ENCODE measurements at regions not wholly inside any gene's neighbourhood (a gene's known extent, or its start where the extent isn't known, plus 50 kb on each side); places are given as distances from the start of the nearest gene placed in this dataset.

DNA sequence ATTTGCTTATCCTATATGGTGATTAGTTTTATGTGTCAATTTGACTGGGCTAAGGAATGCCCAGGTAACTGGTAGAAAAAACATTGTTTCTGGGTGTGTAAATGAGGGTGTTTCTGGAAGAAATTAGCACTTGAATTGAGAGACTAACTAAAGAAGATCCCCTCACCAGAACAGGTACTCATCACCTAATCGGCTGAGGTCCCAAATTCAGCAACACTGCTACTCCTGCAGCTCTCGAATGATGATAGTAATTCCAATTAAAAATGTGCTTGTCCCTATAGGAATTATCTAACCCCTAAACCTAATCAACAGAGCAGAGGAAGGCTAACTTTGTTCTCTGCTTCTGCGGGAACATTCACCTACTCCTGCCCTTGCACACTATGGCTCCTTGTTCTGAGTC lies 464.5 kb upstream of the CHST9 start:
- H3K4me1 ChIP-seq, result peaks cover 25% of the 10 kb centered on the region
- no peak overlapping the region for H3K4me3 ChIP-seq
- H3K36me3 Mint-ChIP-seq, result peaks cover 6% of the 10 kb centered on the region
- H3K36me3 ChIP-seq, result no peaks in the 10 kb centered on the region
- H3F3A ChIP-seq (ENCODE audit: low read depth), result peaks cover 17% of the 10 kb centered on the region
- H3K9me3 Mint-ChIP-seq, result peaks cover 4% of the 10 kb centered on the region
- H4K20me1 ChIP-seq (ENCODE audit: low read depth), result no peaks in the 10 kb centered on the region
- no peaks in the 10 kb centered on the region for H3K27me3 Mint-ChIP-seq (ENCODE audit: insufficient read depth, low read depth)
- H3K4me1 Mint-ChIP-seq, result peaks cover 3% of the 10 kb centered on the region
- H3K4me2 ChIP-seq, result no peak overlapping the region
- peak overlapping the region; percentile 74 for H3K27ac Mint-ChIP-seq
- no peaks in the 10 kb centered on the region for H3K79me2 ChIP-seq (ENCODE audit: low read depth)
- H2AFZ ChIP-seq (replicated peaks), result peak overlapping the region; percentile 52
- no peak overlapping the region for H3K27ac ChIP-seq
- H3K9ac ChIP-seq, result no peak overlapping the region
- no peaks in the 10 kb centered on the region for H3K27me3 ChIP-seq
- DNase-seq (ENCODE audit: low spot score), result no peak
- TF ChIP-seq, protein P1, sequence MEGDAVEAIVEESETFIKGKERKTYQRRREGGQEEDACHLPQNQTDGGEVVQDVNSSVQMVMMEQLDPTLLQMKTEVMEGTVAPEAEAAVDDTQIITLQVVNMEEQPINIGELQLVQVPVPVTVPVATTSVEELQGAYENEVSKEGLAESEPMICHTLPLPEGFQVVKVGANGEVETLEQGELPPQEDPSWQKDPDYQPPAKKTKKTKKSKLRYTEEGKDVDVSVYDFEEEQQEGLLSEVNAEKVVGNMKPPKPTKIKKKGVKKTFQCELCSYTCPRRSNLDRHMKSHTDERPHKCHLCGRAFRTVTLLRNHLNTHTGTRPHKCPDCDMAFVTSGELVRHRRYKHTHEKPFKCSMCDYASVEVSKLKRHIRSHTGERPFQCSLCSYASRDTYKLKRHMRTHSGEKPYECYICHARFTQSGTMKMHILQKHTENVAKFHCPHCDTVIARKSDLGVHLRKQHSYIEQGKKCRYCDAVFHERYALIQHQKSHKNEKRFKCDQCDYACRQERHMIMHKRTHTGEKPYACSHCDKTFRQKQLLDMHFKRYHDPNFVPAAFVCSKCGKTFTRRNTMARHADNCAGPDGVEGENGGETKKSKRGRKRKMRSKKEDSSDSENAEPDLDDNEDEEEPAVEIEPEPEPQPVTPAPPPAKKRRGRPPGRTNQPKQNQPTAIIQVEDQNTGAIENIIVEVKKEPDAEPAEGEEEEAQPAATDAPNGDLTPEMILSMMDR (IDR thresholded peaks at IDR 0.05), result no peak
- no peak for TF ChIP-seq EZH2phosphoT487 (IDR thresholded peaks at IDR 0.05)
- no peak for TF ChIP-seq EZH2 (IDR thresholded peaks at IDR 0.05)
- H3K9me3 ChIP-seq (ENCODE audit: low read depth), result no peaks in the 10 kb centered on the region
- peak overlapping the region; percentile 14 for H3K4me3 Mint-ChIP-seq

DNA sequence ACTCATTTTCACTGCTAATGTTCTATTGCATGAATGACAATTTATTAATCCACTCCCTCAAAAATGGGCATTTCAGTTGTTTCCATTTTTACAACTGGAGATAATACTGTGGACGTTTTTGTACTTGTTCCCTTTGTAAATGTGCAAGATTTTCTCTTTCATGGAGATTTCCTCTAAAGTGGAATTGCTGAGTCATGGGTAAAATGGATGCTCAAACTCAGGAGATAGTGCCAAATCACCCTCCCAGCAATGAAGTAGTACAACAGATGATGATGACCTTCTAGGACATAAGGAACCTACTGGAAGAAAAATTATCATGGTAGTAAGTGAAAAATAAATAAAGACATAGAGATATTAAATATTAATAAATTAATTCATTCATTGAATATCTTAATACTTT lies 460.8 kb upstream of the CHST9 start:
- Mint-ChIP-seq H3K9me3 (peaks cover 7% of the 10 kb centered on the region), H3K4me3 (no peak overlapping the region), H3K27ac (no peak overlapping the region), H3K27me3 (ENCODE audit: insufficient read depth, low read depth) (no peaks in the 10 kb centered on the region), H3K4me1 (no peaks in the 10 kb centered on the region), H3K36me3 (no peaks in the 10 kb centered on the region)
- no peak for DNase-seq (ENCODE audit: low spot score)
- no peaks in the 10 kb centered on the region for H3K9me3 ChIP-seq (ENCODE audit: low read depth)
- H3F3A ChIP-seq (ENCODE audit: low read depth), result peaks cover 17% of the 10 kb centered on the region
- H3K4me1 ChIP-seq, result peaks cover 13% of the 10 kb centered on the region
- no peaks in the 10 kb centered on the region for H4K20me1 ChIP-seq (ENCODE audit: low read depth)
- no peak overlapping the region for H3K4me3 ChIP-seq
- no peaks in the 10 kb centered on the region for H3K79me2 ChIP-seq (ENCODE audit: low read depth)
- no peak overlapping the region for H3K27ac ChIP-seq
- no peak for TF ChIP-seq EZH2 (IDR thresholded peaks at IDR 0.05)
- TF ChIP-seq, protein P1 (IDR thresholded peaks at IDR 0.05), result no peak
- TF ChIP-seq EZH2phosphoT487 (IDR thresholded peaks at IDR 0.05), result no peak
- H3K9ac ChIP-seq, result no peak overlapping the region
- H3K4me2 ChIP-seq, result no peak overlapping the region
- no peak overlapping the region for H2AFZ ChIP-seq (replicated peaks)
- H3K36me3 ChIP-seq, result no peaks in the 10 kb centered on the region
- H3K27me3 ChIP-seq, result no peaks in the 10 kb centered on the region

DNA sequence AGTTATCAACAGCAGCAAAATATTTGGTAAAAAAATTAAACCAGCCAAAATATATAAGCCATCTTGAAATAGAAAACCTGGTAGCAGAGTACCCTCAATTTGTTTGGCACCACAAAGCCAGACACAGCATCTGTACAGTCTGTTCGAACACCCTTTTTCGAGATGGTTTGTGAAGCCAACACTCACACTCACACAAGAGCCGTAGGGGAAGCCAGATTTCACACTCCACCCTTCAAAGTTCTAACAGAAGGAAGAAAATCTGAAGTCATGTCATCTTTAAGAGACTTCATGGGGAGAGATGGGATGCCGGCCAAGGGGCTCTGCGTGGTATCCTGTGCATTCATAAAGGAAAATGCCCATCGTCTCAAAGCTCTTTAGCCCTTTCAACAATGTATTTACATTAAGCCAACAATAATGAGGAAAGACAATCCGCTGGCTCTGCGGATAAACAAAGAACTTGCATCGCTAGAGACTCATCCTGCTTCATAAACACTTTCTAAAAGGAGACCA lies 451.5 kb upstream of the CHST9 start:
- Histone ChIP-seq H3K9ac (no peak overlapping the region), H4K20me1 (ENCODE audit: low read depth) (no peaks in the 10 kb centered on the region), H3K27ac (no peak overlapping the region), H3K9me3 (ENCODE audit: low read depth) (no peaks in the 10 kb centered on the region), H3K4me1 (peaks cover 12% of the 10 kb centered on the region), H3K4me2 (no peak overlapping the region), H3K79me2 (ENCODE audit: low read depth) (no peaks in the 10 kb centered on the region), H2AFZ (replicated peaks) (no peak overlapping the region), H3K36me3 (no peaks in the 10 kb centered on the region), H3K4me3 (no peak overlapping the region), H3F3A (ENCODE audit: low read depth) (no peaks in the 10 kb centered on the region), H3K27me3 (no peaks in the 10 kb centered on the region)
- Mint-ChIP-seq H3K9me3 (peaks cover 8% of the 10 kb centered on the region), H3K36me3 (peaks cover 2% of the 10 kb centered on the region), H3K4me1 (peaks cover 3% of the 10 kb centered on the region), H3K4me3 (no peak overlapping the region), H3K27me3 (ENCODE audit: insufficient read depth, low read depth) (peaks cover 4% of the 10 kb centered on the region), H3K27ac (no peak overlapping the region)
- TF ChIP-seq EZH2 (IDR thresholded peaks at IDR 0.05) (no peak), EZH2phosphoT487 (IDR thresholded peaks at IDR 0.05) (no peak)
- TF ChIP-seq, protein P1 (IDR thresholded peaks at IDR 0.05), result no peak
- no peak for DNase-seq (ENCODE audit: low spot score)
